IMR-90 (cell line): ENCODE measurements at regions not wholly inside any gene's neighbourhood (a gene's known extent, or its start where the extent isn't known, plus 50 kb on each side); places are given as distances from the start of the nearest gene placed in this dataset.

Experiments used
- ATAC-seq: fragments of 200-7000 bp; cut with Tn5 transposase; 2 replicates; pipeline ENCODE4 v1.9.1; 2020; ENCODE audit warnings: low read depth, mild to moderate bottlenecking, moderate library complexity
- BruUV-seq: library from RNA; stranded (reverse); fragments of 400-500 nt; replicated peaks from 2 replicates; lab custom pipeline; 2021; lab: Mats Ljungman, UMichigan
- CTCF ChIA-PET: fragments of 300-600 bp; formaldehyde crosslinking; extraction: SDS; loops from one replicate; lab custom pipeline; 2021; ENCODE audit warnings: antibody characterized with exemption; lab: Yijun Ruan, JAX
- POLR2A ChIA-PET: fragments of 300-600 bp; sonication (Branson Sonifier 250); formaldehyde crosslinking; loops from one replicate; lab custom pipeline; 2022; ENCODE audit warnings: antibody characterized with exemption; ENCODE audit not compliant: unreplicated experiment; lab: Charles Lee
- DNase-seq: peaks from one replicate; pipeline ENCODE4 v3.0.0; 2013
- H2AFZ ChIP-seq: replicated peaks from 2 replicates; pipeline ENCODE3; 2013; ENCODE audit warnings: low read length, mild to moderate bottlenecking; ENCODE audit not compliant: poor library complexity
- H2AK5ac ChIP-seq: 2 replicates; pipeline ENCODE4 v1.6.1; 2013; ENCODE audit warnings: low read depth, low read length, inconsistent platforms
- H2AK9ac ChIP-seq: replicated peaks from 2 replicates; pipeline ENCODE3; 2013; ENCODE audit warnings: mild to moderate bottlenecking, low read depth, low read length, moderate library complexity; ENCODE audit not compliant: poor library complexity
- H2BK120ac ChIP-seq: 2 replicates; pipeline ENCODE4 v1.6.1; 2013; ENCODE audit warnings: low read depth, low read length, inconsistent platforms
- H2BK15ac ChIP-seq: 3 replicates; pipeline ENCODE4 v1.6.1; 2013; ENCODE audit warnings: low read depth, low read length, inconsistent platforms
- H2BK20ac ChIP-seq: 2 replicates; pipeline ENCODE4 v1.6.1; 2013; ENCODE audit warnings: low read depth, mild to moderate bottlenecking, inconsistent platforms, low read length, moderate library complexity
- H2BK5ac ChIP-seq: 2 replicates; pipeline ENCODE4 v1.6.1; 2013; ENCODE audit warnings: mild to moderate bottlenecking, low read depth, low read length, inconsistent platforms; ENCODE audit not compliant: poor library complexity, severe bottlenecking
- H3K14ac ChIP-seq: replicated peaks from 2 replicates; pipeline ENCODE4 v1.6.1; 2013; ENCODE audit warnings: low read depth, low read length, inconsistent platforms
- H3K18ac ChIP-seq: 2 replicates; pipeline ENCODE4 v1.6.1; 2013; ENCODE audit warnings: low read depth, low read length, control low read depth
- H3K23ac ChIP-seq: 2 replicates; pipeline ENCODE4 v1.6.1; 2013; ENCODE audit warnings: low read depth, low read length, inconsistent platforms
- H3K27ac ChIP-seq: 2 replicates; pipeline ENCODE4 v1.5.1; 2013; ENCODE audit warnings: mild to moderate bottlenecking, control low read depth, low read length; ENCODE audit not compliant: insufficient read depth
- H3K27me3 ChIP-seq: 2 replicates; pipeline ENCODE4 v1.6.1; 2013; ENCODE audit warnings: low read length; ENCODE audit not compliant: control insufficient read depth, insufficient read depth
- H3K36me3 ChIP-seq: 2 replicates; pipeline ENCODE4 v1.6.1; 2013; ENCODE audit warnings: low read length, mixed read lengths; ENCODE audit not compliant: control insufficient read depth, insufficient read depth
- H3K4ac ChIP-seq: 2 replicates; pipeline ENCODE4 v1.6.1; 2013; ENCODE audit warnings: low read depth, low read length, inconsistent platforms
- H3K4me1 ChIP-seq: 2 replicates; pipeline ENCODE4 v1.6.1; 2013; ENCODE audit warnings: low read length, mixed read lengths; ENCODE audit not compliant: control insufficient read depth, insufficient read depth
- H3K4me2 ChIP-seq: 2 replicates; pipeline ENCODE4 v1.6.1; 2013; ENCODE audit warnings: low read depth, mild to moderate bottlenecking, control low read depth, low read length, moderate library complexity
- H3K4me3 ChIP-seq: 2 replicates; pipeline ENCODE4 v1.5.1; 2013; ENCODE audit warnings: low read depth, mild to moderate bottlenecking, control low read depth, low read length, moderate library complexity; ENCODE audit not compliant: insufficient read depth
- H3K56ac ChIP-seq: 2 replicates; pipeline ENCODE4 v1.6.1; 2013; ENCODE audit warnings: low read length, inconsistent platforms; ENCODE audit not compliant: insufficient read depth; ENCODE audit errors: extremely low read depth
- H3K79me1 ChIP-seq, 2 experiments: 2 replicates each; pipeline ENCODE4 v1.6.1; 2013; ENCODE audit warnings: low read length in 2 of 2, inconsistent platforms in 1 of 2, low read depth in 1 of 2
- H3K9ac ChIP-seq: 2 replicates; pipeline ENCODE4 v1.6.1; 2013; ENCODE audit warnings: low read depth, low read length, control low read depth
- H3K9me1 ChIP-seq: 2 replicates; pipeline ENCODE4 v1.6.1; 2013; ENCODE audit warnings: low read length, inconsistent platforms; ENCODE audit not compliant: insufficient read depth
- H3K9me3 ChIP-seq: 2 replicates; pipeline ENCODE4 v1.6.1; 2013; ENCODE audit warnings: low read length; ENCODE audit not compliant: control insufficient read depth, insufficient read depth
- H4K20me1 ChIP-seq: 2 replicates; pipeline ENCODE4 v1.6.1; 2013; ENCODE audit warnings: low read length, inconsistent platforms; ENCODE audit not compliant: insufficient read depth
- H4K5ac ChIP-seq: 2 replicates; pipeline ENCODE4 v1.6.1; 2013; ENCODE audit warnings: mild to moderate bottlenecking, low read depth, low read length, control low read depth
- H4K8ac ChIP-seq, 2 experiments: 2 replicates each; pipeline ENCODE4 v1.6.1; 2013; ENCODE audit warnings: low read depth in 2 of 2, low read length in 2 of 2, control low read depth in 1 of 2, inconsistent platforms in 1 of 2
- H4K91ac ChIP-seq: 2 replicates; pipeline ENCODE4 v1.6.1; 2013; ENCODE audit warnings: low read depth, low read length, inconsistent platforms; ENCODE audit not compliant: insufficient read depth
- CHD1 ChIP-seq: IDR thresholded peaks from 2 replicates; pipeline ENCODE4 v1.6.1; 2012; ENCODE audit warnings: low read depth, low read length, improper control_type of control experiment
- FOS ChIP-seq: fragments of 150-350 bp; IDR thresholded peaks from 2 replicates; pipeline ENCODE4 v1.6.1; 2016; ENCODE audit warnings: low read depth, low read length
- RAD21 ChIP-seq: IDR thresholded peaks from 2 replicates; pipeline ENCODE4 v1.6.1; 2012; ENCODE audit warnings: low read length, improper control_type of control experiment
- RFX5 ChIP-seq: IDR thresholded peaks from 2 replicates; pipeline ENCODE4 v1.8.0; 2012; ENCODE audit warnings: low read depth, mild to moderate bottlenecking, low read length, moderate library complexity
- SMC3 ChIP-seq: fragments of 150-350 bp; IDR thresholded peaks from 2 replicates; pipeline ENCODE4 v1.6.1; 2016; ENCODE audit warnings: low read depth, mild to moderate bottlenecking, antibody characterized with exemption, low read length, moderate library complexity
- WGBS, 2 experiments: methylation state at CpG; one replicate each; pipeline versions ENCODE4 v1.1.5 to v1.1.7; 2013; ENCODE audit warnings: missing lambda C conversion rate in 2 of 2; ENCODE audit not compliant: insufficient read length in 1 of 2; ENCODE audit errors: extremely low coverage in 2 of 2; 5-methylcytosine and 5-hydroxymethylcytosine counted together
- dilution Hi-C: fragments of 300-500 bp; cut with HindIII; formaldehyde crosslinking; loops from one replicate; pipeline ENCODE4 v1.14.3; 2018; ENCODE audit warnings: low sequenced_read_pairs; ENCODE audit not compliant: unreplicated experiment
- in situ Hi-C: fragments of 300-500 bp; cut with MboI; formaldehyde crosslinking; loops from 3 replicates; pipeline ENCODE4 v1.14.3; 2019; ENCODE audit warnings: low sequenced_read_pairs, inconsistent platforms, mixed read lengths
- intact Hi-C: fragments of 100-400 bp; cut with micrococcal nuclease; formaldehyde crosslinking; loops from 2 replicates; pipeline ENCODE4 v1.10.0; 2022

DNA sequence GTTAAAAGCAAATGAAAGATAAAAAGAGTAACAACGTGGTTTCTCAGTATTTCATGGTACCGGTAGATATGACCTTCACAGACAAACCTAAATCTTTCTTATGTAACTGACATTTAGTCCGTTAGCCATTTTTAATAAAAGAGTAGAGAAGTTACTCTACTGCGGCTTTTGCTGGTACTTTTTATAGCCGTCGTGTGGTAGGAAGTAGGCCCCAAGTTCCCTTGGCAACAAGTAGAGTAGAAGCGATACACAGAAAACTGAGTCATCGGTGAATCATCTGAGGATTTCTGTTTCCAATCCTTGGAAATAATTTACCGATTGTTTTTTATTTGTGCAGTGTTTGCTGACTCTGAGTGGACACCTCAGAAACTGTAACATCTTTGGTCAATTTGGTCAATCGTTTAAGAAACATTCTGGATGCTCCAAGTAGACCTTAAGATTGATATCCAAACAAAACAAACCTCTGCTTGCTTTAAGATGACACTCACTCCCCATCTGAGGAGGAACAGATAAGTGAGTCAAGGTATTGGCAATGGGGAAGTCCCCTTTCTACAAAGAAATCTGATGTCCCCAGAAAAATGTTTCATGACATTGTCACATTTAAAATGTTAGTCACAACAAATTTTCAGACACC lies 63.9 kb upstream of the AHR start:
- POLR2A ChIA-PET, result no interaction called here
- TF ChIP-seq SMC3 (no peak), CHD1 (no peak), RAD21 (peak; percentile 11; the same call in 1 of the 2 replicates), RFX5 (0 out of 2 replicates have a peak, but pooled peaks have one; percentile 25), FOS (peak; percentile 97)
- ATAC-seq, result peak; percentile 86
- Histone ChIP-seq H4K5ac (peak overlapping the region; percentile 86; the same call in 1 of the 2 replicates), H3K9me1 (0 out of 2 replicates have a peak, but pooled peaks cover 2% of the 10 kb centered on the region), H3K23ac (no peak overlapping the region), H3K27ac (no peak overlapping the region), H2BK15ac (peak overlapping the region; percentile 89; the same call in 2 of the 3 replicates), H2AK9ac (no peak overlapping the region), H2BK120ac (peak overlapping the region; percentile 85), H2AK5ac (no peak overlapping the region), H3K4me2 (peak overlapping the region; percentile 45; the same call in 1 of the 2 replicates), H3K79me1 (no peaks in the 10 kb centered on the region), H4K91ac (no peak overlapping the region), H2BK5ac (peak overlapping the region; percentile 71), H2BK20ac (peak overlapping the region; percentile 91; the same call in 1 of the 2 replicates), H3K4me3 (no peak overlapping the region), H3K14ac (peak overlapping the region; percentile 65; the same call in 1 of the 2 replicates), H3K27me3 (no peaks in the 10 kb centered on the region), H3K9ac (no peak overlapping the region), H3K4ac (peak overlapping the region; percentile 81; the same call in 1 of the 2 replicates), H3K56ac (no peak overlapping the region), H2AFZ (no peak overlapping the region), H4K20me1 (no peaks in the 10 kb centered on the region), H4K8ac (peak overlapping the region; percentile 28 to 94; a peak in 1 of 4 replicates), H3K4me1 (peaks cover 2% of the 10 kb centered on the region), H3K36me3 (no peaks in the 10 kb centered on the region), H3K18ac (peak overlapping the region; percentile 89; the same call in 1 of the 2 replicates), H3K9me3 (no peaks in the 10 kb centered on the region)
- intact Hi-C loops (no loop called here), in situ Hi-C loops (no loop called here), dilution Hi-C loops (no loop called here)
- no TSS peak for BruUV-seq
- no CpG with 5 or more reads among the region's 10 CpGs for WGBS, 2 experiments
- DNase-seq, result peak; percentile 95
- CTCF ChIA-PET, result no interaction called here
